Ascending aorta (tissue), 2 donors: ENCODE measurements at regions not wholly inside any gene's neighbourhood (a gene's known extent, or its start where the extent isn't known, plus 50 kb on each side); places are given as distances from the start of the nearest gene placed in this dataset.

Experiments
- DNase-seq, 2 donors: peaks; one replicate each; pipeline ENCODE4 v3.0.0-alpha.2; 2019; ENCODE audit warnings: low spot score in 2 of 2
- H3K27ac ChIP-seq, 2 donors: fragments of 200-600 bp; sonication (generic); one replicate each; pipeline ENCODE4 v1.5.1; 2016 to 2017; ENCODE audit warnings: mild to moderate bottlenecking in 1 of 2
- H3K27me3 ChIP-seq: fragments of 200-600 bp; sonication (generic); one replicate; pipeline ENCODE4 v1.5.1; 2017
- H3K36me3 ChIP-seq, 2 donors: fragments of 200-600 bp; sonication (generic); one replicate each; pipeline ENCODE4 v1.5.1; 2016
- H3K4me1 ChIP-seq, 2 donors: fragments of 200-600 bp; sonication (generic); one replicate each; pipeline ENCODE4 v1.5.1; 2016 to 2017; ENCODE audit warnings: mild to moderate bottlenecking in 1 of 2
- H3K4me3 ChIP-seq, 2 donors: fragments of 200-600 bp; sonication (generic); one replicate each; pipeline ENCODE4 v1.5.1; 2016 to 2017; ENCODE audit warnings: mild to moderate bottlenecking in 1 of 2
- H3K9me3 ChIP-seq, 2 donors: fragments of 200-600 bp; sonication (generic); one replicate each; pipeline ENCODE4 v1.5.1; 2016
- CTCF ChIP-seq, 3 experiments: fragments of 200-600 bp in 2 of 3; fragments of 450-650 bp in 1 of 3; sonication (generic) in 2 of 3; IDR thresholded peaks; one replicate each; pipeline ENCODE4 v1.5.1; 2016 to 2019; ENCODE audit warnings: antibody characterized with exemption in 3 of 3, mild to moderate bottlenecking in 1 of 3, moderate library complexity in 1 of 3
- intact Hi-C: fragments of 100-400 bp; cut with DNase I; formaldehyde crosslinking; loops from one replicate; pipeline ENCODE4 v1.15.1; 2023

GRCh38 chr12:127760357-127760756, 506.6 kb upstream of the TMEM132C start:
- H3K36me3 ChIP-seq: no peaks in the 10 kb centered on the region
- no peak overlapping the region for H3K27ac ChIP-seq
- no peak for TF ChIP-seq CTCF (IDR thresholded peaks at IDR 0.05)
- no peaks in the 10 kb centered on the region for H3K27me3 ChIP-seq
- no peaks in the 10 kb centered on the region for H3K4me1 ChIP-seq
- no peak overlapping the region for H3K4me3 ChIP-seq
- no peak for DNase-seq
- intact Hi-C loops: no loop called here
- H3K9me3 ChIP-seq: no peaks in the 10 kb centered on the region

GRCh38 chr12:127760996-127761395, 506.0 kb upstream of the TMEM132C start:
- Histone ChIP-seq H3K4me1 (no peaks in the 10 kb centered on the region), H3K36me3 (no peaks in the 10 kb centered on the region), H3K27ac (no peak overlapping the region), H3K9me3 (no peaks in the 10 kb centered on the region), H3K4me3 (no peak overlapping the region), H3K27me3 (no peaks in the 10 kb centered on the region)
- TF ChIP-seq CTCF (IDR thresholded peaks at IDR 0.05): no peak
- DNase-seq: no peak
- intact Hi-C loops: no loop called here

- Histone ChIP-seq H3K4me3 (no peak overlapping the region), H3K27me3 (no peaks in the 10 kb centered on the region), H3K4me1 (no peaks in the 10 kb centered on the region), H3K27ac (no peak overlapping the region), H3K36me3 (no peaks in the 10 kb centered on the region), H3K9me3 (no peaks in the 10 kb centered on the region)
- TF ChIP-seq CTCF (IDR thresholded peaks at IDR 0.05): no peak
- intact Hi-C loops: no loop called here
- no peak for DNase-seq
These were observed 505.1 kb upstream of the TMEM132C start for GRCh38 chr12:127761880-127762279.

- no peaks in the 10 kb centered on the region for H3K27me3 ChIP-seq
- intact Hi-C loops: no loop called here
- H3K9me3 ChIP-seq: no peaks in the 10 kb centered on the region
- no peak for TF ChIP-seq CTCF (IDR thresholded peaks at IDR 0.05)
- no peak overlapping the region for H3K27ac ChIP-seq
- no peaks in the 10 kb centered on the region for H3K36me3 ChIP-seq
- H3K4me1 ChIP-seq: no peaks in the 10 kb centered on the region
- DNase-seq: no peak
- no peak overlapping the region for H3K4me3 ChIP-seq
These were observed 499.3 kb upstream of the TMEM132C start for GRCh38 chr12:127767656-127768055.

GRCh38 chr12:127770118-127770517, 496.9 kb upstream of the TMEM132C start:
- H3K36me3 ChIP-seq: no peaks in the 10 kb centered on the region
- intact Hi-C loops: no loop called here
- H3K27me3 ChIP-seq: no peaks in the 10 kb centered on the region
- no peak for TF ChIP-seq CTCF (IDR thresholded peaks at IDR 0.05)
- DNase-seq: no peak
- no peak overlapping the region for H3K4me3 ChIP-seq
- no peaks in the 10 kb centered on the region for H3K9me3 ChIP-seq
- no peak overlapping the region for H3K27ac ChIP-seq
- no peaks in the 10 kb centered on the region for H3K4me1 ChIP-seq

- TF ChIP-seq CTCF (IDR thresholded peaks at IDR 0.05): no peak
- H3K27me3 ChIP-seq: no peaks in the 10 kb centered on the region
- no peaks in the 10 kb centered on the region for H3K4me1 ChIP-seq
- no peak overlapping the region for H3K27ac ChIP-seq
- intact Hi-C loops: no loop called here
- H3K36me3 ChIP-seq: no peaks in the 10 kb centered on the region
- H3K4me3 ChIP-seq: no peak overlapping the region
- no peak for DNase-seq
- no peaks in the 10 kb centered on the region for H3K9me3 ChIP-seq
These were observed 495.4 kb upstream of the TMEM132C start for GRCh38 chr12:127771546-127771945.
